ELR (cell line): ENCODE measurements at regions not wholly inside any gene's neighbourhood (a gene's known extent, or its start where the extent isn't known, plus 50 kb on each side); places are given as distances from the start of the nearest gene placed in this dataset.
A peak's percentile ranks its signal among the peaks of the same experiment; 100 is the strongest.

Experiments
- DNase-seq: peaks from one replicate; pipeline ENCODE4 v3.0.0-alpha.2; 2015; ENCODE audit warnings: low read depth

DNA sequence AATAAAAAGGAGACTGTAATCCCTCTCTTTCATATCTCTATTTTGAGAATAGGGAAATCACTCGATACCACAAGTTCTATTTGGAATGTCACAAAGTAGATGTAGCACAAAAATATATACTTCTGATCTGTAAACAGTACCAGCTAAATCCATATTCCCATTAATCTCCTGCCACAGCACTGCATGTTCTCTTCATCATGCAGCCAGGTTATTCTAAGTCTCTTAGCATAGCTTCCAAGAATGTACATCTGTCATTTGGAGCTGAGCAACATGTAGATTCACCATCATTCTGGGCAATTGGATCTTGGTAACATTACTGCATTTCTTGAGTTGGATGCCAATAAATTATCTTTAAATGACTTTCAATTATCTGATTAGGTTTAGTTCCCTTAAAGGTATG lies 1874.5 kb downstream of the MRPL39 start:
- DNase-seq = no peak

DNA sequence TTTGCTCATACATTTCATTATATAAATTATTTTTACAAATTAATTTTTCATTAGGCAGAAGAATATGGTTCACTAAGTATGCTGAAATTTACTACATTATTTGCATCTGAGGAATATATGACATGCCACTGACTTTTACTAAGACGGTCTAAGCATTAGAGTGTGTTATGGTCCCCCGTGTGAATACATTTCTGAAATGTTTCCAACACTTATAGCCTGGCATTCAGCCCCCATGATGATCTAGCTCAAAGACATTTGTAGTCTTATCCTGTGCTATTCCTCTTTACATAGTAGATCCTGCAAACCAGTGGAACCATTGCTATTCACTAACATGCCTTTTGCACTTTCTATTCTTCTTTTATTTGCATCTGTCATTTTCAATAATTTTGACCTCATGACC lies 1878.0 kb downstream of the MRPL39 start:
- DNase-seq = peak; percentile 7

- peak; percentile 15 for DNase-seq
These were observed 1881.7 kb downstream of the MRPL39 start for GRCh38 chr21:23725576-23725975.

DNA sequence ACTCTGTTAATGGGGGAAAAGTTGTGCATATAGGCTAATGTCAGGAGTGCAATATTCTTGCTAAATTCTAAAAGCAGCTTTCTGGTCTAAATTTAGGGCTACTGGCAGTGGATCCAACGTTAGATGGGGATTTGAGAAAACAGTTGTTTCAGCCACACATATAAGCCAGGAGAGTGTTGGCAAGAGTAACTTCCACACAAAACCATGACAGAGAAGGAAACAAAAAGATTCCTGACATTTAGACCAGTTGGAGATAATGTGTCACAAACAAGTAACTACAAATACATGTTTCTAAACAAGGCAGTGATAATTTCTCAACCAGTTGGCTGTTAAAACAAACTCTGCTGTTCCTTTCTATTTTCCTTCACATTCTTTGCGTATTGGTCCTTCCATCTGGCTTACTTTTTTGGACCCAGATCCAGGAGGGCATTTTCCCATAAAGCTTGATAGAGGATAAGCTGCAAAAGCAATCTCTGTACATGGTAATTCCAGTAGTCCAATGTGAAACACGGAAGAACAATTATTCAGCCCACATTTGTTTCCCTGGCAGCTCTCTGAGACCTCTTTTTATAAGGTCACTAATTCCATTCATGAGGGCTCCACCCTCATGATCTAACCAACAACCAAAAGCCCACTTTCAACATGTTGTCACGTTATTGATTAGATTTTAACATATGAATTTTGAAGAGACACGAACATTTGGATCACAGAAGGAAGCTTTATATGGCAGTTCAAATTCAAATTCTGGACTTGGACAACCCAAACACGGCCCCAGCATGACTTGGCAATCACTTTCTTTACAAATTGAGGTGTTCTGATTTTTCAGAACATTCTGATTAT lies 1888.6 kb downstream of the MRPL39 start:
- DNase-seq = no peak

GRCh38 chr21:23712166-23712565 lies 1895.1 kb downstream of the MRPL39 start:
- DNase-seq = no peak

GRCh38 chr21:23706431-23706830 lies 1900.8 kb downstream of the MRPL39 start:
- no peak for DNase-seq

DNA sequence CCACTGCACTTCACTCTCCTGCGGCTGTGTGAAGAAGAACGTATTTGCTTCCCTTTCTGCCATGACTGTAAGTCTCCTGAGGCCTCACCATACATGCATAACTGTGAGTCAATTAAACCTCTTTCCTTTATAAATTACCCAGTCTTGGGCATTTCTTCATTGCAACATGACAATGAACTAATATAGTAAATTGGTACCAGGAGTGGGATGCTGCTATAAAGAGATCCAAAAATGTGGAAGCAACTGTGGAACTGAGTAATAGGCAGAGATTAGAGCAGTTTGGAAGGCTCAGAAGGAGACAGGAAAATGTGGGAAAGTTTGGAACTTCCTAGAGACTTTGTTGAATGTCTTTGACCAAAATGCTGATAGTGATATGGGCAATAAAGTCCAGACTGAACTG lies 1907.9 kb downstream of the MRPL39 start:
- DNase-seq = no peak

DNA sequence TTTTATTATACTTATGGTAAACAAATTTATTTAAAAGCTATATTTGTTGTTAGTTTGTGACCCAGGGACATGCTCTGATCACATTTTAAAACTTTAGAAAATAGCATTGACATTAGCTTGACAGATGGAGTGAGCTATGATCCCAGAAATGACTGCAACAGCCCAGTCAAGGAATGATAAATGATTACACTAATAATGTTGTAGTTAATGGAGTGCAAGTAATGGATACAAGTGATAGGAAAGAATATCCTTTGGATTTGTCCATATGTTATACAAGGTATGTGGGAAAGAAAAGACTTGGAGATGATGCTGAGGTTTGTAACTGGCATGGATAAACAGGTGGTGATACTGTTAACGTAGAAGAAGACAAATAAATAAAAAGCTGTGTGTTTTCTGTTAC lies 1908.7 kb downstream of the MRPL39 start:
- DNase-seq = no peak

DNA sequence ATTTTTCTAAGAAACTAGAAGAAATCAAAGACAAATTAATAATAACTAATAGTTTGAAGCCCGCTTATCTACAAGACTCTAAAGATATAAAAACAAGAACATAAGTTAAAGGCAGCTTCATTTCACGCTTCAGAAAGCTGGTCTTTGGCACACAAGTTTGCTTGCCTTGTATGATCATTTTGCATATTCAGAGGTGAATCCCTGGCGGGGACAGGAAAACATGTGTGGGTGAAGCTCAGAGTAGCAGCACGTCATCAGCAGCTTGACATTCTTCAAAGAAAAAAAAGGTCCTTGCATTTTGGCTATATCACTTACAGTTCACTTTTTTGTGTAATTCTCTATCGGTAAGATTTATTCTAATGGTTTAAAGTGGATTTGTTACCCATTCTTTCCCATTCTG lies 1911.8 kb downstream of the MRPL39 start:
- DNase-seq = no peak

DNA sequence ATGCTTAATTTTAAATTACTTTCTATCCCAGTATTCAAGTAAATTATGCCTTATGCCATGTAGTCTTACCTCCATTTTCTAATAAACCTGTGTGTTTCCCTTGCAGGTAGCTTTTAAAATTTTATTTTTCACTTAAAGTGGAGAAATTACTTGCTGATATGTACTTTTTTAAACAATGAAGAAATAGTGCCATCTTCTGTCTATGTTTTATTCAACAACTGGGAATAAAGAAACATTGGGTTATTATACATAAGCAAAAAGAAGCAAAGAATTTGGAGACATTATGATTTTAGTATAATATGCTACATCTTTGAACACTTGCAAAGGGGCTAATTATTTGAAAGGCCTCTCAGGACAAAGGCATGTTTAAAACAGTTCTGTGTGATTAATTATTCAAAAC lies 1912.9 kb downstream of the MRPL39 start:
- no peak for DNase-seq

DNA sequence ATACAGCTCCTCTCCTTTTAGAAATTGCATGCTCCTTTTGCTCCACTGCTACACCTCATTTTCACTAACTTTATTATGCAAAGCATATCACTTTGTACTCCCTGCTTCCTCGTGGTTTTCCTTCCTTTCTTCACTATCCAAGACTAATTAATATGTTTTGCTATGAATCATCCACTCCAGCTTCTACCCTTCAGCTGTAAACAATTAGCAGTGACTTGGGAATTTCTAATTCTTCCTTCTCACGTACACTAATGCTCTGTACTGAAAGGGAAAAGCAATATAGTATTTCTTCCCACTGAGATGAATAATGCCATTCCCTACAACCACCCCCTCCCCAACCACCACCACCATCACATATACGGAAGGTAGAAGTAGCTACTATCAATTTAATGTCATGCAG lies 1917.0 kb downstream of the MRPL39 start:
- DNase-seq = peak; percentile 17

- DNase-seq = no peak
These were observed 1920.4 kb downstream of the MRPL39 start for GRCh38 chr21:23686737-23687523.

DNA sequence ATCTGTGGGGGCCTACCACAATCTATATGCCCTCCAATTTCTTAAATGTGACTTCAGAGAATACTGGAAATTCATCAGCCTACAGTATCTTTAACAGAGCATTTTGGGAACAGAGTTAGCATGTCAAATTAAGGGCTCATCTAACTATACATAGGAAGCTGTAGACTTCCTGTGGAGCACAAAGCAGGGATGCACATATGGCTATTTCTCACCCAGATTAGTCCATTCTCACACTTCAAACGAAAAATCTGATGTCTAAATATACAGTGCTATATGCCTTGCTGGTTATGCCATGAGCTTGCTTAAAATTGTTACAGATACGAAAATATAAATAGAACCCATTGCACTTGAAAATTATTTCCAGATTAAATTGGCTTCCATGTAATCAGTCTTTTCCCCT lies 1922.8 kb downstream of the MRPL39 start:
- no peak for DNase-seq

DNA sequence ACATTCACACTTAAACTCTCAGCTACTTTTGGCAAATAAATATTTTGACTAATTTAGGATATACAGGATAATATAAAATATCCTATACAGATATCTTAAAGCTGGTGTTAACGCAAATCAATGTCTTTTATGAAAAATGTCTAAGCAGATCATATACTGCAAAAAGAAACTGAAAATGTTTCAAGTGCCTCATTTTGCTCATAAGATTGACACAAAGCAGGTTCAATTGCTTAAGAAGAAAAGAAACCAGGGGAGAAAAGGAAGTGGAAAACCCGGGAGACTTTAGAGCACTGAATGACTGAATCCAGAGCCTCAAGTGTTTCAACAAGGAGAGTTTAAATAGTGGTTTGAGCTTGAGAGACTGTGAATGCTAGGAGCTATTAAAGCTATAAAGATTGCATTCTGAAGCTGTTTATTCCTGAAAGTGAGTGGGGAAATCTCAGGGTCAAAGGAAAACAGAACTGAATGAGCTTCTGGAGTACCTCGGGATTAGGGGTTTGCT lies 1943.0 kb downstream of the MRPL39 start:
- no peak for DNase-seq

- no peak for DNase-seq
These were observed 1946.7 kb downstream of the MRPL39 start for GRCh38 chr21:23660560-23660959.

DNA sequence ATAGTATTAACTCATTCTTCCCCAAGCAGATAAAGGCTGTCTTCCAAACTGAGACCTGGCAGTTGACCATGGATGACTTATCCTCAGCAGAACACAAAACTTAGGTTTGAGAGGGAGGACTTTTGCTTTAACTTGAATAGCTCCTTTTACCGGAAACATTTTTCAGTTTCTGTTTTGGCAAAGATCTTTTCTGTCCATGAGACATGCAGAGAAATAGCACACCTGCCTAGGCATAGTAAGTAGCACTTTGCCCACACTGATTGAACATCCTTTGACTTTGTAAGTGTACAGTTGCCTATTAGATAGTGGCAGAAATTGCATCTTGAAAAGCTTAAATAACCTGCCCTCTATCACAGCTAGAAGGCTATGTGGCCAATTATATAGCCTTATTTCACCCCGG lies 1962.5 kb downstream of the MRPL39 start:
- DNase-seq = no peak

DNA sequence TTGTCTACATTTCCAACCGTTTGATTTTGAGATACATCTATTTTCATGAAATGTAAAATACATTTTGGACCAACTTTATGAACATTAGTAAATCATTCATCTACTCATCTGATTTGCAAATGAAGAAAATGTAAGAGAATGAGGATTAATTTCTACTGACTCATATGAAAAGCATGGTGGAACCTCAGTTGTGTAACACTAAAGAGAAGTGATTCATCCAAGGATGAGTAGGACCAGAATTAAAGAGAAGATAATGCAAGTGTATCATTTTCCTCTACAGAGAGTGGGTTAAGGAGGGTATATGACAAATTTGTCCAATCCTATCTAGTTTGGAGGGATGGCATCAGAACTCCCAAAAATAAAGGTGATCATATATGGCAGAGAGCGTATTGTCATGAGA lies 1967.6 kb downstream of the MRPL39 start:
- peak; percentile 66 for DNase-seq

- DNase-seq = no peak
These were observed 1969.1 kb downstream of the MRPL39 start for GRCh38 chr21:23638131-23638695.

DNA sequence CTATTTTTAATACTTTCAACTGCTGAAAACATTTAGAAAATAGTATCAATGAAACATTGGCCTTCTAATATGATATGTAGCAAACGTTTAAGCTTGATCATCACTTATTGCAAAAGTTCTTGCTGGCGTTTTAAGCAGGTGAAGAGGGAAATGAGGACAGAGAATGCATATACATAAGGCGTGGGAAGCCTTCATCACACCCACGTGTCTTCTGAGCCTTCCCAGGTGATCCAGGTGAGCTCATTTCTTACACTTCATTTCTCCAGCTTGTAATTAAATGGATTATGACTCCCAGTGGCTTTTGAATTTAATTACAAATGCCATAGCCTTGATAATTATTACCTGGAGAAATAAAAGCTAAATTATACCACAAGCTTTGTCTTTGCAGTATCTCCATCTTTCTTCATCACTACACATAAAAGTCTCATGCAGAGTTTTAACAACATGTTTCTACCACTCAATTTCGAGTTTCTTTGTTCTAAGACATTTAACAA lies 1973.8 kb downstream of the MRPL39 start:
- DNase-seq = no peak

- no peak for DNase-seq
These were observed 1983.0 kb downstream of the MRPL39 start for GRCh38 chr21:23624281-23624680.

- DNase-seq = no peak
These were observed 1994.3 kb downstream of the MRPL39 start for GRCh38 chr21:23613014-23613413.

DNA sequence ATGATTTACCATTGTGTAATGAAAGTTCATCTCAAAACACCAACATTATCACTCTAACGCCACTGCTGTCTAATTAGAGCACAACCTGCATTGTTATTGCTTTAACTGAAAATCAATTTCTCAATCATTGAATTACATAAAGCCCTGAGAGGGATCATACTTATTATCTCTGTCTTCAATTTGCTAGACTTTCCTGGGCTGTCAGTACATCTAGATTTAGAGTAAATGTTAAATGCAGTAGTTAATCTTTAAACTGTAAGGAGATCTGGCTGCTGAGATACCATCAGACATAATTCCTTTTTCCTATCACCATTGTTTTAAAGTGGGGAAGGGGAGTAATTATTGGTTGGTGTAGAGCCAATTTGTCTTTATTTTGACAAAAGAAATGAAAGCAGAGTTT lies 1995.1 kb downstream of the MRPL39 start:
- DNase-seq = no peak
